ENCODE measurements at regions not wholly inside any gene's neighbourhood (a gene's known extent, or its start where the extent isn't known, plus 50 kb on each side); places are given as distances from the start of the nearest gene placed in this dataset.

DNA sequence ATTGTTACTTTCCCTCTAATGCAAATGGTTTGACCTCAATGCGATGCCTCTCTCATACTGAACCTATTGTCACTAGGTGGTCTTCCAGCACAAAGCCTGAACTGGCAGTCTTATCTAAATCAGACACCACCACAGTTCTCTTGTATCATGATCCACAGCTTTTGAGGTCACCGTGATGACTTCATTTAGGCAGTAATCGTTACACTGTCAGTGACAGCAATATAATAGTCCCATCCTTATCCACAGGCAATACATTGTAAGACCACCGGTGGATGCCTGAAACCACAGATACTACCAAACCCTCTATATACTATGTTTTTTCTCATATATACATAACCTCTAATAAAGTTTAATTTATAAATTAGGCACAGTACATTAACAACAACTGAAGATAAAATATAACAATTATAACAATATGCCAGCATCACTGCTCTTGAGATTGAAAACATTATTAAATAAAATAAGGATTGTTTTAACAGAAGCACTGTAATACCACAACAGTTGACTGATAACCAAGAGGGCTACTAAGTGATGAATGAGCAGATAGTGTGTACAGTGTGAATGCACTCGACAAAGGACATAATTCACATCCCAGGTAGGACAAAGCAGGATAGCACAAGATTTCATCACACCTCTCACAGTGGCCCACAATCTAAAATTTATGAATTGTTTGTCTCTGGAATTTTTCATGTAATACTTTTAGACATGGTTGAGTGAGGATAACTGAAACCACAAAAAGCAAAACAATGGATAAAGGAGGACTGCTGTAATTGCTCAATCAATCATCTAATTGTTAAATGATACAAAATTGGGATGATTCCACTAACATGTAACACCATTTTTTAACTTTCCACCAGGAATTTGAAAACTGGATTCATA lies 419.4 kb downstream of the CENPC start:
- no peak for DNase-seq (ENCODE audit: extremely low read depth, low read depth)

- no peak for DNase-seq (ENCODE audit: extremely low read depth, low read depth)
Measured at GRCh38 chr4:67124716-67125115, 420.6 kb downstream of the CENPC start.

DNA sequence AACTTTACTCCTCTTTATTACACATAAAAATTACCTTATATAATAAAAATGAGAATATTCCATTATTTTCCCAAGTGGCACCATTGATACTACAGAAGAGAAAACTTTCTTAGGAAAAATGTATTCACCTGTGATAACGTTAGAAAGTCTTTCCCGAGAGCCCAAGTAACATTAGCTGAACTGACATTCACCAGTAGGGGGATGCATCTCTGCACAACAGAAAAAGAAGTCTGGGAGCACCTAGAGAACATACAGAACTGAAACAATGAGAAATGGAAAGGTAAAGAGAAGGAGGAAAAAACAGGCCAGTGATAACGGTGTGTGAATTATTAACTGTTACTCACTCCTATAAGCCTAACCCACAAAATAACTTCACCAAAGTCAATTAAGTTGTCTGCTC lies 423.3 kb downstream of the CENPC start:
- no peak for DNase-seq (ENCODE audit: extremely low read depth, low read depth)

DNA sequence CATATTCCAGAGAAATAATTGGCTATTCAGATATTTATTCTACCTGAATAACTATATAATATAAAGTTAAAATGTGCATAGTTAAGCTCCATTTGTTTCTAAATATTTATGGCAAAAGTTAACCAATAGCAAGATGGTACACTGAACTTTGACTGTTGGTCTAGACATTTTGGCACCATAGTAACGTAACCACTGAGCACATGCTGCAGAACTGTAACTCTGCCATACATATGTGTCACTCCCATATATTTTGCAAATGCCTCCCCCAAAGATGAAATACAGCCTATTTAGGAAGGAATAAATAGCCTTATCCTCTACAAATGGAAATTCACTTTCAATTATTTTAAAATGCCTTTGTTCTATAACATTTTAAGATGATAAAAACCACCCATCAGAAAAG lies 424.9 kb downstream of the CENPC start:
- DNase-seq (ENCODE audit: extremely low read depth, low read depth), result no peak

DNA sequence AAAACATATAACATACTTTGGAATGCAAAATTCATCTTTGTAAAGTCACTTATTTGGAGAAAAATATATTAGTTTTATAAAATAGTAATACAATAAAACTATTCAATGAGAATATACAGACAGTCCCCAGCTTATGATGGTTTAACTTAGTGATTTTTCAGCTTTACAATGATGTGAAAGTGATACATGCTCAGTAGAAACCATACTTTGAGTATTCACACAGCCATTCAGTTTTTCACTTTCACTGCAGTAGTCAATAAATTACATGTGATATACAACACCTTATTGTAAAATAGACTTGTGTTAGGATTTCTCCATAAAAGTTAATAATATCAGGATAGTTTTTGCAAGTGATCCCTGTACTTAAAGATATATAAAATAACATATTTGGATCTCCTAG lies 436.0 kb downstream of the CENPC start:
- no peak for DNase-seq (ENCODE audit: extremely low read depth, low read depth)

GRCh38 chr4:67106861-67107460 lies 438.3 kb downstream of the CENPC start:
- no peak for DNase-seq (ENCODE audit: extremely low read depth, low read depth)

DNA sequence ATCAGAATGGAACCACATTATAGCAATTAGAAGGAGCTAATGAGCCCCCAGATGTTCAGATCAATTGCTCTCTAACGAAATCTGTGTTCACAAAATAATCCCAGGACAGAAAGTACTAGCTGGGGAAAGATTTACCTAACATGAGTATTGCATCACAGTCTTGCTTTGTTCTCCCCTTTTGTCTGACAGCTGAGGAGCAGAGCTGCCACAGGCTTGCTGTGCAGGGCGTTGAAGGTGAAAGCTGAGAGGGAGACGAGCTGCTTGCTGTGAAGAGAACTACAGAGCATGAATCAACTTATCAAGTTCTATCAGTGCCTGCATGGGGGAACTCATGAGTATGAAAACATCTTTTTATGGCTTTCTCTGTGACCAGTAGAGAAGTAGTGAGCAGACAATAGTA lies 441.2 kb downstream of the CENPC start:
- DNase-seq (ENCODE audit: extremely low read depth, low read depth), result no peak

DNA sequence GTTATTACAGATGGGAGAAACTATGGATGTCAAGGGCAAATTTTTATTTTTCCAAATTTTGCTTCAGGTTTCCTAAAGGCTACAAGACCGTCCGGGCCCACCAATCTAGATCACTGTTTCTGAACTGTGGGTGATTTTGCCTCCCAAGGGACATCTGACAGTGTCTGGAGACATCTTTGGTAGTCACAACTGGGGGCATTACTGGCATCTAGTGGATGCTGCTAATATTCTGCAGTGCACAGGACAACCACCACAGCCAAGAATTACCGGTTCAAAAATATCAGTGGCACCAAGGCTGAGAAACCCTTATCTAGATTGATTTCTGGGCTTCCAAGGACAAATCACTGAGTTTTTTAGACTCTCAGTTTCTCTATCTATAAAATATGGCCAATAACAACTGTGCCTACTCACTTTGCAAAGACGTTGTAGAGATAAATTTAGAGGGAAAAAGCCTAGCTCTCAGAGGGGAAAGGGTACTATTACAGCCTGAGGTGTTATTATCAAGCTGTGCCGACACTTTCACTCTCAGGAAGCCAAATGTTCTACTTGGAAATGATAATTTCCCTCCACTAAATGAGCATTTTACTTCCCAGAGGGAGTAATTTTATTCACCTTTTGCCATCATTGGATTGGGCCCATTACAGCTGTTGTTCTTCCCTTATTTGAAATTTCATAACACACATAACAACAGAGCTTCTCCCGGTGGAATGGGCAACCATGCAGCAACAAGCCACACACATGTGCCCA lies 442.1 kb downstream of the CENPC start:
- DNase-seq (ENCODE audit: extremely low read depth, low read depth), result no peak

DNA sequence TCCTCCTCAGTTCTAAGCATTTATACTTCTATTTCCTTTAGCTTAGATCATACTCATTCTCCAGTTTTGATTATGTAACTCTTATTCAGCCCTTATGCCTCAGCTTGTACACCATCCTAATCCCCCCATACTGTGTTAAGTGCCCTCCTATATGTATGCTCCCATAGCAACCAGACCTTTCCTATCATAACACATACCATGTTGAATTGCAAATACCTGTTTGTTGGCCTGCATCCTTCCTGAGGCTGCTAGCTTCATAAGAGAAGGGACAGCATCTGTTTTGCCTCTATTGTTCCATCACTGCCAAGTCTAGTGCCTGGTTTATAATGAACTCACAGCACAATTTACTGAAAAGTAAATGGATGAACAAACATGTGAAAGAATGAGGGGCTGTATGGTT lies 443.7 kb downstream of the CENPC start:
- DNase-seq (ENCODE audit: extremely low read depth, low read depth), result no peak

DNA sequence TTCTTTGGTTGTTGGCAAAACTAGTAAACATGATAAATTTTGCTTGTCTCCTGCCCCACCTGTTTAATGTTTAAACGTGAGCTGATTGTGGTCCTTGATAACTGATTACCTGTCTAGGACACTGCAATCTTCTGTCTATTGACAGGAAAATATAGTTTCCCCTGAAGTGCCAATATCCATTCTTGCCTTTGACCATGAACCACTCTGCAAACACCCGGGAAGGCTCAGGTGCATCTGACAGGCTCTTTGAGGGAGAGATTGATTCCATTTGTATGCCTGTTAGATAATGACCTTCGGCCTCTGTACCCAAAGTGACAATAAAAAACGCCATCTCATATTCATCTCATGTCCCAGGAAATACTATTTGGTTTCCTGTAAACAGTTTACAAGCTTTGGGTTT lies 453.0 kb downstream of the CENPC start:
- no peak for DNase-seq (ENCODE audit: extremely low read depth, low read depth)

- no peak for DNase-seq (ENCODE audit: extremely low read depth, low read depth)
Measured at GRCh38 chr4:67091673-67092072, 453.6 kb downstream of the CENPC start.

DNA sequence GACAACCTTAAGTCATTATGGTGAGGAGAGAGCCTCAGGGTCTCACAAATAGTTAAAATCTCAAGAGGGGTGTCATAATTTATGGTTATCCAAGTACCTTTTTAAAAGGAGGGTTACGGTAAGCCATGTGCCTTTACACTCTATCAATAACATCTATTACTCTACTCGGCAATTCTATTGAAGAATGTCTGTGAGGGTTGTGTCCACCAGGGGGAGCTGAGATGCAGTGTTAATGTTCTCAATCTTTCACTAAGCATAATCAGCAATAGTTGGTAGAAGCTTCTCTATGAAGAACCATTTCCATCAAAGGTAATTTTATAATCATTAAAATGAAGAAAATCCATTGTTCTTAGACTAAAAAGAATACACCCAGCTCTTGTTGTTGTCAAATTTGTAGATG lies 457.4 kb downstream of the CENPC start:
- DNase-seq (ENCODE audit: extremely low read depth, low read depth), result peak; percentile 30

DNA sequence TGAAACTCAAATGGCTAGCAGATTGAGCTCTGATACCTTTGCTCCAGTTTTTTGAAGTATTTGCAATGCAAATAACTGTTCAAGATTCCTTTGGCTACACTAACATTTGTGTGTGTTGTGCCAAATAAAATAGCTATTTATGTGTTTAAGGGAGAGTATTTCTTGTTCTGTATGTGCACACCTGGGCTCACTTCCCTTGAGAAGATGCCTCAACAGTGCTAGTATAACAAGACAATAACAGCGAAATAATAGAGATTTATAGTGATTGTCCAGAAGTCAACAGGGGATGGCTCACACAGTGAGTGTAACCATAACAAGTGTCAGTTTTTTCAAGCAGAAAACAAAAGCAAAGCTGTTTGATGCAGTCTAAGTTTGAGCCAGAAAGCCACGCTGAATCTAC lies 460.5 kb downstream of the CENPC start:
- DNase-seq (ENCODE audit: extremely low read depth, low read depth), result no peak

GRCh38 chr4:67083496-67083895 lies 461.8 kb downstream of the CENPC start:
- DNase-seq (ENCODE audit: extremely low read depth, low read depth), result no peak

GRCh38 chr4:67082746-67083145 lies 462.6 kb downstream of the CENPC start:
- no peak for DNase-seq (ENCODE audit: extremely low read depth, low read depth)

GRCh38 chr4:67080046-67080557 lies 465.2 kb downstream of the CENPC start:
- no peak for DNase-seq (ENCODE audit: extremely low read depth, low read depth)

DNA sequence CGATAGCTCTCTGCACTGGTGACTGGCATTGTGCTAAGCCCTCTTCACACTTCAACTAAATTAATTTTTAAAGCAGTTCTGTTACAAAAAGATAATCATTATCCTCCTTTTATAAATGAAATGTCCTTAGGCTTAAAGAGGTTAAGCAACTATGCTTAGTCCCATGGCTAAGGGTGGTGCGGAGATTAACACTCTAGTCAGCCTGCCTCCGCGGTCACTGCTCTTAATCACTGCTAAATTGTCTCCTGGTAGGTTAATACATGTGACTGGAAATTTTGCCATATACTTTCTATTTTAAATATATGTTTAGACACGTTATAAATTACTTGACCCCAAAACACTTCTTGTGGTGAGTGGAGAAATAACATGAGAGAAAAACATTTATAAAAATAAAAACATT lies 473.7 kb downstream of the CENPC start:
- no peak for DNase-seq (ENCODE audit: extremely low read depth, low read depth)

GRCh38 chr4:67055319-67055718 lies 490.0 kb downstream of the CENPC start:
- DNase-seq (ENCODE audit: extremely low read depth, low read depth), result no peak

DNA sequence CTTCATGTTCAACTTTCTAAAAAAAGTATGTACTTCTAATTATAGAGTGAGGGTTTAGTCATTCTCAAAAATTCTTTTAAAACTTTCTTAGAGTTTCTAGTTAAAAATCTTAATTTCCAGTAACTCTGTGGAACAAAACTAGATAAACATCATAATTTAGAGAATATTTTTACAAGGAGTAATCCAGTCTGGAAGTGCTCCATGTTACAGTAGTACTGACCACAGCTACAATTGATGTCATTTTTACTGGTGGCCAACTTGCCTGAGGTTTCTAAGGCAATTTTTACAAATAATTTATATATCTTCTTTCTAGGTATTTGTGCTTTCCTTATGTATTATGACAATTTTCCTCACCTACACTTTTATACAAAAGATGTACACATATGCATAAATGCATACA lies 490.4 kb downstream of the CENPC start:
- DNase-seq (ENCODE audit: extremely low read depth, low read depth), result no peak

DNA sequence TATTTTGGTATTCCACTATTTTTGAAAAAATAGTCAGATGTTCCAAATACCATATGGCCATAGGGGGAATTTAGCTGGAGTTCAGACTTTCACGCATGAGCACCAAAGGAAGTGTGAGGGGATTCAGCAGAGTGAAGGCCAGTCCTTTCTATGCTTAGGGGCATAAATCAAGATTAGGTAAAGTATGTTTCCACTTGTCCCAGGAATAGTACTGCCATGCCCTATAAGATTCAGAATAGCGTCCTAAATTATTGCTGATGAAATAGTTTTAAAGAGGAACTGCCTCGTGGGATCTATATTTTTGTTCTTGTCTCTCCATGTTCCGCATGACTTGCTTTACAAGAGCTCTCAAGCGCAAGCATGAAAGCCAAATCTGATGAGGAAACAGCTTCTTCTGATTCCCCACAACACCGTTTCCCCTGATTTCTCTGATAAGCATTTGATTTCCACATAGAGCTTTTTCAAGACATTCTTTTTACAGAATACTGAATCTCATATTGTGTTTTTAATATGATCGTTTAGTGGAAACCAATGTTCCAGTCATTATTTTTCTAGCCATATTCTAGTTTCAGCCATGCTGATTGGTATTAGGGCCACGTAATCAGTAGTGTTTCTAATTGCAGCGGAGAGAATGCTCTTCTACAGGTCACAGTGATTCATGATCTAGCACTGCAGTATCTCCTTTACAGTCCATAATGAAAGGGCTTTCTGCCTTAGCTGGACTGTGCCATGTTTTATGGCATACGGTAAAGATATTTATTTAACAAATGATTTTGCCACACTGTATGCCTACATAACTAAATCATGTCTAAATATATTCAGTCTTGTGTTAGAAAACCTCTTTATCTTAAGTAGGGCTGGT lies 492.3 kb downstream of the CENPC start:
- DNase-seq (ENCODE audit: extremely low read depth, low read depth), result no peak

Measured in NCI-H460 (cell line).